DMS153 treated with DMSO at 0.1 percent for 48 hours (cell line): ENCODE measurements at regions not wholly inside any gene's neighbourhood (a gene's known extent, or its start where the extent isn't known, plus 50 kb on each side); places are given as distances from the start of the nearest gene placed in this dataset.

Experiments
- DNase-seq: peaks from one replicate; lab custom pipeline; 2025; ENCODE audit not compliant: unreplicated experiment; lab: John Stamatoyannopoulos, UW

DNA sequence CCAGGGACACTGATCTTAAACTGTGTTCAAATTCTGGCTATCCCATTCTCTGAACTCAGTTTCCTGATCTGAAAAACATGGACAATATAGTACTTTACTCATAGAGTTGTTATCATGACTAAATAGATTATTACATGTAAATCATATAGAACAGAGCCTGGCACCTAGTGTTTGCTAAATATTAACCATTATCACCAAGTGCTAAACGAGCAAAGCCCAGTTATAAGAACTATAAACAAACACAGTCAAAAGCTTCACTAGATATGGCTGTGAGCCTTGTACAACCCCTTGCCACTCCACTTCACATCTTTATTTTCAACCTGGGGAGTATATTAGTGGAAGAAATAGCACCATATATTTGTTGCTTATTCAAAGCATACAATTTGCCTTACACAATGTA, 338.9 kb upstream of the CADM1 start:
- DNase-seq = no peak

DNA sequence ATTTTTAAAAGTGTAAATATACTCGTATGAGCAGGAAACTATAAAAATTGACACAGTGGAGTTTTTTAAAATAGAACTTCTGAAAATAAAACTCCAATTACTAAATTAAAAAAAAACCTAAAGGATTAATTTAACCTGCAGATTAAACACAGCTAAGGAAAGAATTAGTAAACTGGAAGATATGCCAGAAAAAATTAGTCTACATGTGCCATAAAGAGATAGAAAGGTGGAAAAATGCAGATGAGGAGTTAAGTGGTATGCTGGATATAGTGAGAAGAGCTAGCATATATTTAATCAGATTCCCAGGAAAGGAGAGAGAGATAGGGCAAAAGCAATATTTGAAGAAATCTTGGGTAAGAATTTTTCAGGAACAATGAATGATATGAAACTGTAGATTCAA, 315.8 kb upstream of the CADM1 start:
- DNase-seq = no peak

DNA sequence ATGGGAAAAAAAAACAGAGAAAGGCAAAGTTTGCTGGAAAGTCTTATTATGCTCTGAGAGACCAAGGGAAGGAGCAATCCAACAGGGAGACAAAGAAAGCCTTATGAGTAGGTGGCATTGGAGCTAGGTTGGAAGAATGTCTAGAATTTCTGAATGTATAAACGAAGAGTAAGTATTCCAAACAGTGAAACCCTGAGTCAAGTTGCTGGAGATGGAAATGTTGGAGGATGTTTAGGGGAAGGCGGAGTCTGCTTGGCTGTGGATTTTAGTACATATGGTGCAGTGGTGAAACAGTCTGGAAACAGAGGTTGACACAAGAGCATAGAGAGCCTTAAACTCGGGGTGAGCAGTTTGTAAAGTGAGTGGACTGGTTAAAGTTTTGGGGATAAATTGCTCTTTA, 314.8 kb upstream of the CADM1 start:
- DNase-seq = no peak

DNA sequence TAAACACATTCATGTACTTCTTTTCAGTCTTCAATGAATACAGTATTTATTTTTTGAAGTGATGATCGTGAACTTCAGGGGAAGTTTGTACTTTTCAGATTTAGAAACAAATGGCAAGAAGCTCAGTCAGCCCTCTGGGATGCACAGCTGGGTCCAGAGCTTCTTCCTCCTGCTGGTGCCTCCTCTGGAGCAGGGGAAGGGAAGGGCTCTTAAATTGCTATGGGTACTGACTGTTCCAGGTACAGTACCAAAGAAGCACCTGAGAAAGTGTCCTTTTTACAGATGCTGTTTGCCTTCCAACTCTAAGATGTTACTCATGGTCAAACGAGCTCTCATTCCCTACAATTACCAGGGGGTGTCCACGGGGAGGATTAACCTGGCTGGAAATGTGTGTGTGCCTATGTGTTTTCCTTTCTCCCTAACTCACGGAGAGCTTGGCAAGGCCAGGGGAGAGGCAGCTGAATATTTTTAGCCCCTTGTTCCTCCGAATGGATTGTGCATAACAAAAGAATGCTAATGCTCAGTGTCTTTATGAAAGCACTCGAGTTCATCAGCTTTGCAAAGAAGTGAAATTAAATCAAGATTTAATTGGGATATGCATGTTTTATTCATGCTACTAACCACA, 313.7 kb upstream of the CADM1 start:
- DNase-seq = no peak

DNA sequence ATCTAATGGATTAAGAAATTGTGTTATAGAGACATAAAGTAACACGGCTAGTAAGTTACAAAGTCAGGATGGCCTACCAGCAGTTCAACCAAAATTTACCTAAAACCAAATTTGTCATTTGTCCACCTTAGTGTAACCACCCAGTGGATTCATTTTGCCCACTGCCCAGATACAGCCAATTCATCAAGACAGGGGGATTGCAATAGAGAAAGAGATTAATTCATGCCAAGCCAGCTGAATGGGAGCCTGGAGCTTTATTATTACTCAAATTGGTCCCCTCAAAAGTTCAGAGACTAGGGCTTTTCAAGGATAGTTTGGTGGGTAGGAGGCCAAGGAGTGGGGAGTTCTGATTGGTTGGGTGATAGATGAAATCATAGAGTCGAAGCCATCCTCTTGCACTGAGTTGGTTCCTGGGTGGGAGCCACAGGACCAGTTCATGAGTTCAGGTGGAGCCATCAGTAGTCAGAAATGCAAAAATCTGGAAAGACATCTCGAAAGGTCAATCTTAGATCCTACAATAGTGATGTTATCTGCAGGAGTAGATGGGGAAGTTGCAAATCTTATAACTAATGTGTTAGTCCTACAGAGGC, 304.2 kb upstream of the CADM1 start:
- DNase-seq = no peak

DNA sequence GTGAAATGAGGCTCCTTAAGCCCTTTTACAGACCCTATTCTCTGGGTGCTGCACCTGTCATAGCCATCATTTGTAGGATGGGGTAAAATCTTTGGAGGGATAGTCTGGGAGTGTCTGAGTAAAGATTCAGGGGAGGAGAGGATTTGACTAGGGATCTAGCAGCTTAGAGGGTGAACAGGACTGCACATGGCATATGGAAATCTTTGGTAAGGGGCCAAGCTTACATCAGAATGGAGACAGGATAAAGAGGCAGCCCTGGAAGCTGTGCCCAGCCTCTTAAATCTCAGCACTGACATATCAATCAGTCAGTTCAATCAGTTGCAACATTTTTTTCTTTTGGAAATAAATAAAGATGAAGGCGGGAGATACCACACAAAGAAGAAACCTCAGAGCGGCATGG, 301.8 kb upstream of the CADM1 start:
- no peak for DNase-seq

DNA sequence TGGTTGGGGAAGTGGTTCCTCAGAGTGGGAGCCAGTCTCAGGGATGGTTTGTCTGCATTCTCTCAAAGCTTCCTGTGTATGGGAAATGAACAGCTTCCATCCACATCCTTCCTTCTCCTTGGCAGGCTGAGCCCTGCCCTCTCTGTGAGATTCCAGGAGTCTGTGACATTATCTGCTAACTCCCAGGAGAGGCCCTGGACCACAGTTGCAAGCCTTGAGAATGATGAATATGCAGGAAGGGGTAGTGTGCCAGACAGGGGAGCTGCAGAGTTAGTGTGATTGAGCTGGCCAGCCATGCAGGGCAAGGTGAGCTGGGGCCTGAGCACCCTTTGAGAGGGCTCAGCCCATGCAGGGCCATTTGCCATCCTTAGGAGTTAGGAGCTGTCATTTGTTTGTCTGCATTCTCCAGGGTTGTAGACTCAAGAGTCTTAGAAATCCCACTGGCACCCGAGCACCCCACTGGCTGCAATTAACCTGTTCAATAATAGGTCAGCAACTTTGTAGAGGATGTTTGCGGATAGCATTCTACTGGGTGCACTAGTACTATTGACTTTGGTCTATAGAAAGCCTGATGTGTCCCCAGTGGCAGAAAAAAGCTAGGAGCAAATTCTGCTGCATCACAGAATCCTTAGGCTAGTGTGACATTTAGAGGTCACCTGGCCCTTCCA, 299.0 kb upstream of the CADM1 start:
- DNase-seq = no peak

DNA sequence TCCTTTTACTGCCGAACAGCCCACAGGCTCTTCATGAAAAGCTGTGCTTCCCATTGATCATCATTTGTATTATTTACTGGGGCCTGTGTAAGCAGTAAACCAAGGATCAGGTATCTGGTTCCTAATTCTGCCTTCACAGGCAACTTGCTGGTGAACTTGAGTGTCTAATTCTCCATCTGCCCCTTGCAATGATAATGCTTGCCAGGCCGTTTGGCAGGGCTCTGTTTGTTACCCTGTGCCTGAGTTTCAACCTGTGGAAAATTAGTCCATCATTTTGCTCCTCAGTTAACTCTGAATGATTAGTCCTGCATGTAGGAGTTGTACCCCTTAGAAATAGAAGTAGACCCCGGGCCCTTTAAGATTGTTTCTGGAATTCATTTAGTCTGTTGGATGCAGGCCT, 298.4 kb upstream of the CADM1 start:
- DNase-seq = no peak

DNA sequence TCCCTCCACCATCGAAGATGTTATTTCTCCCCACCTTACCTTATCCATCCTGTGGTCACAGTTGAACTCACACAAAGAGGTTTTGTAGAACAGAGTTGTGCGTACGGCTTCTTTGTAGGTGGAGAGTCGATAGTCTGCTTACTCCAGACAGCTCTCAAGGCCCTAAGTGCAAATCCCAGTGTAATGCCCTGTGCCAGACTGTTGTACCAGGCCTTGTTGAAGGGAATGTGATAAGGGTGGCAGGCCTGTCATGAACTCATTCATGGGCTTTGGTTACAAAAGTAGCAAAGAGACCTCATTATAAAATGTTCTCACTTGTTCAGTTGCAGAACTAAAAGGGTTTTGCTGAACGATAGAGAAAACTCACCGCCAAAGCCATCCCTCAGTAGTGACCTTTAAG, 288.7 kb upstream of the CADM1 start:
- DNase-seq = no peak

DNA sequence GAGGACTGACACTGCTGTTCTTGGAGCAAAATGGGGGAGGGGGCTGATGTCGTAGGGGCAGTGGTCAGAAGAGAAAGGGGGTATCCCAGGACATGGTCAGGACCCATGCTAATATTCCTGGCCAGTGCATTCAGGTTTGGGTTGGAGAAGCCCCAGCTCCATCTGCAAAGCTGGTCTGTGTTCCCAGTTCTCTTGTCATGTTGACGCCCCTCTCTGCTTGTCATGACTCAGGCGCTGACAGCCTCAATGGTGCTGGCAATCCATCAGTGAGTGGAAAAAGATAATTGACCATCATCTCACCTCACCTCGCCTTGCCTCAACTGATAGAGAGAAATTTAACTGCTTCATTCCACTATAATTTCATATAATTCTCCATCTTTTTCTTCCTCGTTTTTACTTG, 283.1 kb upstream of the CADM1 start:
- no peak for DNase-seq

DNA sequence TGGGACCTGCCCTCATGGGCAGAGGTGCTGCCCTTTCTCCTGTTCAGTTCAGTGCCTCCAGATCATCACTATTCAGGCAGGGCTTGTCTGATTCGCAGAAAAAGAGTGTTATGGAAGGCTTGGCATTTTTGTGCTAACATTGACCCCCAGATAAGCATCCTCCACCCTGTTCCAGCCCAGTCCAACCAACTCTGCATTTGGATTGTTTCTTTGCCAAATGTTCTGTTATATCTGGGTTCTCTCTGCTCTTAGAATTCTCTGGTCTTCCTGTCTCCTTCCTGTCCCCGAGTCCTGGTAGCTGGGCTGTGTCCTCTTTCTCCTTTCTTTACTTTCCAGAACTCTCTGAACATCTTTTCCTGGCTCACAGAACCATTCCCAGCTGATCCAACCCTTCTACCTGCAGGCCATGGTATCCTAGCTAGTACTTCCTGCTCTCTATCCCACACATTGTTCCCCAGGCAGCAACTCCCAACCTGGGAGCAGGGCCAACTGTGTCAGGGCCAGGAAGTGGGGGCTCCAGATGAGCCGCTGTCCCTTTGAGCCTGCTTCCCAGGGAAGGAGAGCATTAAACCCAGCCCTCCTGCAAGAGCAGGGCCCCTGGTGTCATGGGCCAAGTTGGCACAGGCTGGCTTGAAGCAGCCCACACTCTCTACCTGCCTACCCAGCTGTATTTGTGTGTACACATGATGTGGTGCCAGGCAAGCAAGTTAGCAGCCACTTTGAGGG, 280.7 kb upstream of the CADM1 start:
- DNase-seq = peak; percentile 81

DNA sequence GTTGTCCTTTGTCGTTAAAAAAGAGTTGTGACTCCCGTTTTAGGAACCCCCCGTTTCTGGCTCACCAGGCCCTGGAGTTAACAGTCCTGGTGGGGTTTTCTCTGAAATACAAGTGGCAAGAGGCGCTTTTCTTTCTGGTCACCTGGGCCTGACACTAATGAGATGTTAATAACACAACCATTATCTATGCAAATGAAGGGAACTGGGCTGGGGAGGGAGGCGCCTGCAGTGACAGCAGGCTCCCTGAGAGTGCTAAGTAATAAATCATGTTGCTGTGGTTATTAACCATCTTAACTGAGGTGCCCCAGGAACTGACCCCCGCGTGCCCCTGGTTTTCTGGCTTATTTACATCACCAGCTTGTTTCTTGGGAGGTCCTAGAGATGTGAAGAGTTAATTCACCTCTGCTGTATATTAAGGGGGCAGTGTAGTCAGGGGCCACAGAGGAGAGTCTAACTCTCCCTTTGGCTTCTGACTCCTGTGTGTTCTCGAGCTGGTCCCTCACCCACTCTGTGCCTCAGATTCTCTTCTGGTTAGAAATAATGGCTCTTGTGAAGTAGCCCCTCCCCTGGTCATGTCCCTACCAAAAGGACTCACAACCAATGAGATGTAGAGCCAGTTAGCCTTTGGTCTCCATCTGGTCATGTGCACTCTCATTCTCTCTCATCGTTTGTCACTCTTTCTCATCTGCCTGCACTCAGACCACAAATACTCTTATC, 276.6 kb upstream of the CADM1 start:
- no peak for DNase-seq

DNA sequence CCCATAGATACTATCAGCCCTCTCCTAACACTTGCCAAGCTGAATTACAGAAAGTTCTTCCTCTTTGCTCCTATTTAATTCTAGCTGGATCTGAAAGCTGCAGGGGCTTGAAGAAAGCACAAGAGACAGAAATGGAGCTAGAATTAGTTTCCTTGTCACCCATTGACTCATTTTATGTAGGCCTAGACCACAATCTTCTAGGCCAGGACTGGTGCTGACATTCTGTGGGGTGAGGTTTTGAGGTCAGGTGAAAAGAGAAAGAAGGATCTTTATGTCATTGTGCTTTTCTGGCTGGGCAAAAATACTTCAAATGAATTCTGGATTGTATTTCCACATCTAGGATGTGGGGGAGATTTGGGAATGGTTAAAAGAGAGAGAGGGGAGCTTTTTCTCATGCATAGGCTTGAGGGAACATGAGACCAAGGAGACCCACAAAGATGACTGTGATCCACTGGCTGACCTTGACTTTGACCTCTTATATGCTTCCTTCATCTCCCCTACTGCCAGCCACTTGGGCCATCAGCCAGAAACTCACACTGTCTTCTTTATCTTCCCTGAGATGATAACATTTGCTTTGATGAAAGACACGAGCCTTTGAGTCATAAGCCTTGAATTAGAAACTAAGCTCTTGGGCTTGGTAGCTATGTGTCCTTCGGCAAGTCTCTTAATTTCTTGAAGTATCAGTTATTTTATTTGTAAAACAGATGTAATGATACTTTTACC, 274.9 kb upstream of the CADM1 start:
- DNase-seq = no peak

DNA sequence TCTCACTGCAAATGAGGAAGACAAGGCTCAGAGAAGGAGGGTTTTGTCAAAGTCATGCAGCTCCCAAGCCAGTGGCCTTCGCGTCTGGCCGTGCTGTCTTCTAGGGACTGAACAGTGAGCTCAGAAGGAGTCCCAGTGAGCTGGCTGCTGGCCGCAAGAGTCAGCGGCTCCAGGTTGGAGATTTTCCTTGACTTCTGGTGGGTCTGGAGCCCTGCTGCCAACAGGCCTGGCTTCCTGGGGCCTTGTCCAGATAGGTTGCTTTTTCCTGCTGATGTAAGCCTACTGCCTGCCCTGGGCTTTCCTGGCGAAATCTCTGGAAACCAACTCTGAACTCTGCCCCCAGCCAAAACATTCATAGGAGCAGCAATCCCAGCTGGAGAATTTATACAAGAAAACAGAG, 272.7 kb upstream of the CADM1 start:
- DNase-seq = no peak

DNA sequence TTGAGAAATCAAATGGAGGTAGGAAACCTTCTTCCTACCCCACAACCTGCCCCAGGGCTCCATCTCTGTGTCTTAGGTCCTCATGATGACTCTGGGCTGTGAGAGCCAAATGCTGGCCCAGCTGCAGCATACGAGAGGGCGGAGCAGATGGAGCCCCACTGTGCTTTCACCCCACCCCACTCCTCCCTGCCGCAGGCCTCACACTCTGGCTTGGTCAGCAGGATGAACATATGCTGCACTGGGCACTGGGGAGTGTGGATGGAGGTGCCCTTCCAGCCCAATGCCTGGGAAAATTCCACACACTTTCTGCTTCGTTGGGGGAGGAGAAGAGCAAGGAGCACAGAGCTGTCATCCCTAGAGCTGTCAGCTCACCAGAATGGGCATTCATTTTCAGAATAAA, 271.6 kb upstream of the CADM1 start:
- no peak for DNase-seq

DNA sequence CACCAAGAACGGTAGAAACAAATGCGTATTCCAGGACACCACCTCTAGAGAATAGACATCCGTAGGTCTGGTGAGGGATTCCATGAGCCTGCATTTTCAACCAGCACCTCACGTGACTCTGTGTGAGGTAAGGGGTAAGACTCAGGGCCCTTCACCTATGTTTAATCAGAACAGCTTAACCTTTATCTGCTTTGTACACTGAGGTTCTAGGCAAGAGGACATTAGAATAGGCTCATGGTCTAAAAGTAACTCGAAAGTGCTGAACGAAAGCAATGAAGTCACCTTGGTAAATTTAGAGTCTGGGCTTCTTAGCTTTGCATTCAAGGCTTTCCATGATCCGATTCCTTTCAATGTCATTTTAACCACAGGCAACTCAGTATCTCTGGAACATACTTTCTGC, 270.5 kb upstream of the CADM1 start:
- DNase-seq = no peak

DNA sequence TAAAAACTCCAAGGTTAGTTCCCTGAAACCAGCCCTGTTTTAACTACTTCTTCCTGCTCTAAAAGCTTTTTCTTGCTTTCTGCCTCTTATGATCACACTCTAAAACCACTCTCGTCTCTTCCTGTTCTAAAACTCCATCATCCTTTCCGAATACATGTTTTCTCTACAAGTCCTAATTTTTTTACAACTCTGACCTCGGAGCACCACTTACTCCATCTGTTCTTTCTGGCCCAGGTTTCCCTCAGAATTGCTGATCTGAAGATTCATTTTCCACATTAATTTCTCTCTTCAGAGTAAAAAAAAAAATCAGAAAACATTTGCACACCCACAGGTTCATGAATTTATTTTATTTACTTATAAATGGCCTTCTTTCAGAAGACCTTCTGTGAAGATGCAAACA, 265.7 kb upstream of the CADM1 start:
- DNase-seq = no peak

DNA sequence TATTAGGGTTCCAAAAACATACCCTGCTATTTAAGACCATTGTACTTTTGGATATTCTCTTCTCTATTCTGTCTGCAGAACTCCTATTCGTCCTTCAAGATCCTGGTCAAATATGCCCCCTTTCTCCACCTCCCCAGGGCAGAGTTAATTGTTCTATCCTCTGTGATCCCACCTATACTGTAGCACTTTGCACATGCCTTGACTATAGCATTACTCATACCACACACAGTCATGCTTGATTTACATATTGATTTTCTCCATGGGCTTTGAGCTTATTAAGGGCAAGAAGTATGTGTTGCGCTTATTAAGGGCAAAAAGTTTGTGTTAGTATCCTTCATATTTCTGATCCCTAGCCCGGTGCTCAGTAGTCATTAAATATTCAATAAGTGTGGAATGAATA, 263.7 kb upstream of the CADM1 start:
- DNase-seq = no peak

DNA sequence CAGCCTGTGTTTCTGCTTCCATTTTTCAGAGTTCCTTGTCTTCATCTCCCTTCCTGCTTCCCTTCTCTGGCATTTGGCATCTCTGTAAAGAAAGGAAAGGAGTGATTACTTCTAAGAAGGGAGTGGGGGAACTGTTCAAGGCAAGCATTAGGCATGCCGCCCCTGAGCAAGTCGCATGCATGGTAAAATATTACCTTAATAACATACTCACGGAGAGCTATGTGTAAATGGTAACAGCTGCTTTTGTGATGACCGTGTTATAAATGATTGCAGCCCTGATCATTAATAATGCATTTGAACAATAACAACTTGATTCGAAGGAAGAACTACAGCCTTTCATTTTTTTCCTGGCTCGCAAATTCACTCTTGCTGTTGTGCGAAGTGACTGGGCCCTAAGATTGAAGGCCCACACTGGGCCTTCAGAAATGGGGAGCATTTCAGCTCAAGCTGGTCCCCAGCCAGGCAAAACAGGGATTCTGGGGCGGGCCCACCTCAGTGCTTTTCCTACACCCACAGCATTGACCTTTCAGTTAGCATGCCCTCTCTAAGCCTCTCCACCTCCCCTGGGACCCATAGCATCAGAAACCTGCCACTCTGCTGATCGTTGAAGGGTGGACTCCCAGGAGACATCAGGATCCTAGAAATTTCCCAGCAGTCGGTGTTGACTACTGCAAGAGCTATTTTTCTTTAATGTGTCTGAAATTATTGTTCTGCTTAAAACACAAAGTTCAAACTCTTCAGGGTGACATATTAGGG, 263.0 kb upstream of the CADM1 start:
- no peak for DNase-seq

DNA sequence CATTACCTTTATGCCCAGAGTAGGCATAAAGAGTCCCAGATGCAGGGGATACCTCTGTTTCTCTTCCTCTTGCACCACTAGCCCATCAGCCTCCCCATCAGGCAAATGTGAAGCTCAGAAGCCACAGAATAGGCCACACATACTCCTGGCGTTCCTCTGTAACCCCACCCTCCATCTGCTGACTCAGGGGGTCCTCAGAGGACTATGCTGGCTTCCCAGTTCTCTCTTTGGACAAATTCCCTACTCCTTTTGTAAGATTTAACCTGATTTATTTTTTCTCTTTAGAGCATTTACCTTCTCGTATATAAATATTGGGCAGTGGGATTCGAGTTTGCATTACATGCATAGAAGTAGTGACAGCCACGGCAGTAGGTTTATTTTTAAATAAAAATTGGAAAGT, 262.3 kb upstream of the CADM1 start:
- DNase-seq = no peak
